ENCODE measurements at regions not wholly inside any gene's neighbourhood (a gene's known extent, or its start where the extent isn't known, plus 50 kb on each side); places are given as distances from the start of the nearest gene placed in this dataset.
"Not testable (repeated sequence)": the region's sequence is repeated elsewhere in the genome, so short reads cannot be mapped to it uniquely, and the experiment has no call there.

- peaks cover 11% of the 10 kb centered on the region for H3K9me3 ChIP-seq (ENCODE audit: low read depth, low read length, poor library complexity, severe bottlenecking)
- TF ChIP-seq CTCF (conservative IDR thresholded peaks at IDR 0.05; ENCODE audit: low read depth, low read length) (no peak), EZH2 (IDR thresholded peaks at IDR 0.05; ENCODE audit: borderline replicate concordance, low read depth, low read length, poor library complexity, severe bottlenecking) (no peak)
- no peaks in the 10 kb centered on the region for H3K4me1 ChIP-seq (ENCODE audit: insufficient read depth, low read length, poor library complexity, severe bottlenecking)
- CTCF ChIA-PET: no interaction called here
- no peak for DNase-seq (ENCODE audit: low spot score)
- H3K27me3 ChIP-seq (replicated peaks; ENCODE audit: insufficient read depth, low read depth, low read length, poor library complexity): no peaks in the 10 kb centered on the region
- no peaks in the 10 kb centered on the region for H3K36me3 ChIP-seq (ENCODE audit: insufficient read depth, low read length, poor library complexity, severe bottlenecking)
- POLR2A ChIA-PET (ENCODE audit: low non-redundant PET): no interaction called here
- BruUV-seq (replicated peaks): no TSS peak
- H3K27ac ChIP-seq (ENCODE audit: low read depth, low read length, poor library complexity, severe bottlenecking): no peak overlapping the region
- H3K4me3 ChIP-seq (ENCODE audit: low read depth, low read length, poor library complexity, severe bottlenecking): no peak overlapping the region
- intact Hi-C loops (cut with micrococcal nuclease; ENCODE audit: unreplicated experiment): no loop called here
These were observed 924.9 kb upstream of the FAM98A start for GRCh38 chr2:34523958-34524514.

- Histone ChIP-seq H3K4me3 (ENCODE audit: low read depth, low read length, poor library complexity, severe bottlenecking) (no peak overlapping the region), H3K36me3 (ENCODE audit: insufficient read depth, low read length, poor library complexity, severe bottlenecking) (no peaks in the 10 kb centered on the region), H3K27ac (ENCODE audit: low read depth, low read length, poor library complexity, severe bottlenecking) (no peak overlapping the region), H3K9me3 (ENCODE audit: low read depth, low read length, poor library complexity, severe bottlenecking) (peaks cover 11% of the 10 kb centered on the region), H3K27me3 (replicated peaks; ENCODE audit: insufficient read depth, low read depth, low read length, poor library complexity) (no peaks in the 10 kb centered on the region), H3K4me1 (ENCODE audit: insufficient read depth, low read length, poor library complexity, severe bottlenecking) (no peaks in the 10 kb centered on the region)
- DNase-seq (ENCODE audit: low spot score): no peak
- intact Hi-C loops (cut with micrococcal nuclease; ENCODE audit: unreplicated experiment): no loop called here
- TF ChIP-seq CTCF (conservative IDR thresholded peaks at IDR 0.05; ENCODE audit: low read depth, low read length) (no peak), EZH2 (IDR thresholded peaks at IDR 0.05; ENCODE audit: borderline replicate concordance, low read depth, low read length, poor library complexity, severe bottlenecking) (no peak)
- BruUV-seq (replicated peaks): no TSS peak
- ChIA-PET CTCF (no interaction called here), POLR2A (ENCODE audit: low non-redundant PET) (no interaction called here)
These were observed 920.6 kb upstream of the FAM98A start for GRCh38 chr2:34519659-34520058.

- no peaks in the 10 kb centered on the region for H3K36me3 ChIP-seq (ENCODE audit: insufficient read depth, low read length, poor library complexity, severe bottlenecking)
- no peaks in the 10 kb centered on the region for H3K9me3 ChIP-seq (ENCODE audit: low read depth, low read length, poor library complexity, severe bottlenecking)
- CTCF ChIA-PET: no interaction called here
- H3K27me3 ChIP-seq (replicated peaks; ENCODE audit: insufficient read depth, low read depth, low read length, poor library complexity): no peaks in the 10 kb centered on the region
- no peak for DNase-seq (ENCODE audit: low spot score)
- H3K4me3 ChIP-seq (ENCODE audit: low read depth, low read length, poor library complexity, severe bottlenecking): no peak overlapping the region
- intact Hi-C loops (cut with micrococcal nuclease; ENCODE audit: unreplicated experiment): no loop called here
- H3K4me1 ChIP-seq (ENCODE audit: insufficient read depth, low read length, poor library complexity, severe bottlenecking): no peaks in the 10 kb centered on the region
- POLR2A ChIA-PET (ENCODE audit: low non-redundant PET): no interaction called here
- BruUV-seq (replicated peaks): no TSS peak
- H3K27ac ChIP-seq (ENCODE audit: low read depth, low read length, poor library complexity, severe bottlenecking): no peak overlapping the region
- no peak for TF ChIP-seq EZH2 (IDR thresholded peaks at IDR 0.05; ENCODE audit: borderline replicate concordance, low read depth, low read length, poor library complexity, severe bottlenecking)
These were observed 899.5 kb upstream of the FAM98A start for GRCh38 chr2:34498561-34498960.

GRCh38 chr2:34494192-34494591, 895.1 kb upstream of the FAM98A start:
- BruUV-seq (replicated peaks); intact Hi-C loops (cut with micrococcal nuclease; ENCODE audit: unreplicated experiment); DNase-seq (ENCODE audit: low spot score); POLR2A ChIA-PET (ENCODE audit: low non-redundant PET); H3K4me3 ChIP-seq (ENCODE audit: low read depth, low read length, poor library complexity, severe bottlenecking); H3K27me3 ChIP-seq (replicated peaks; ENCODE audit: insufficient read depth, low read depth, low read length, poor library complexity); CTCF ChIA-PET; H3K36me3 ChIP-seq (ENCODE audit: insufficient read depth, low read length, poor library complexity, severe bottlenecking); H3K4me1 ChIP-seq (ENCODE audit: insufficient read depth, low read length, poor library complexity, severe bottlenecking); H3K9me3 ChIP-seq (ENCODE audit: low read depth, low read length, poor library complexity, severe bottlenecking); H3K27ac ChIP-seq (ENCODE audit: low read depth, low read length, poor library complexity, severe bottlenecking): not testable (repeated sequence)
